Left cardiac atrium (tissue), 4 donors: ENCODE measurements at regions not wholly inside any gene's neighbourhood (a gene's known extent, or its start where the extent isn't known, plus 50 kb on each side); places are given as distances from the start of the nearest gene placed in this dataset.
A peak's percentile ranks its signal among the peaks of the same experiment; 100 is the strongest.
"Not testable (repeated sequence)": the region's sequence is repeated elsewhere in the genome, so short reads cannot be mapped to it uniquely, and the experiment has no call there.

Source experiments
- ATAC-seq, 2 donors: fragments of 200-7000 bp; cut with Tn5 transposase; one replicate each; pipeline ENCODE4 v1.9.1; 2020; ENCODE audit warnings: mild to moderate bottlenecking in 2 of 2, moderate library complexity in 2 of 2
- DNase-seq: peaks from one replicate; pipeline ENCODE4 v3.0.0-alpha.2; 2020
- intact Hi-C, 2 donors: fragments of 100-400 bp; cut with DNase I; formaldehyde crosslinking; loops; one replicate each; pipeline versions ENCODE4 v1.14.1 to v1.15.1; 2022 to 2023
- donor health status: DM: no; HTN: yes; CAD: no.
- donor health status: DM: no; HTN: yes; CAD: no; lungs with severe emphysema.
- donor health status: DM: yes; HTN: yes; CAD: no.
- donor health status: Dilated cardiomyopathy.

- ATAC-seq, DNase-seq, intact Hi-C loops: not testable (repeated sequence)
Observed at GRCh38 chr9:66152406-66152805, 415.5 kb downstream of the FOXD4L4 start.

GRCh38 chr9:66153021-66153725 lies 416.2 kb downstream of the FOXD4L4 start:
- intact Hi-C loops = not testable (repeated sequence)
- ATAC-seq = peak; percentile 88 to 100
- peak; percentile 32 for DNase-seq

- intact Hi-C loops, ATAC-seq: not testable (repeated sequence)
- peak; percentile 13 for DNase-seq
Observed at GRCh38 chr9:66153971-66154691, 417.2 kb downstream of the FOXD4L4 start.

GRCh38 chr9:66182316-66182715 lies 445.4 kb downstream of the FOXD4L4 start:
- ATAC-seq, DNase-seq, intact Hi-C loops: not testable (repeated sequence)

GRCh38 chr9:66183648-66184047 lies 446.7 kb downstream of the FOXD4L4 start:
- ATAC-seq, DNase-seq, intact Hi-C loops: not testable (repeated sequence)

GRCh38 chr9:66197199-66197598 lies 460.3 kb downstream of the FOXD4L4 start:
- intact Hi-C loops, ATAC-seq, DNase-seq: not testable (repeated sequence)

GRCh38 chr9:66198421-66198820 lies 461.5 kb downstream of the FOXD4L4 start:
- ATAC-seq (peak in 1 of 2 donors; percentile 96), DNase-seq (peak; percentile 43)
- intact Hi-C loops = not testable (repeated sequence)

GRCh38 chr9:66206617-66207016 lies 469.7 kb downstream of the FOXD4L4 start:
- intact Hi-C loops, DNase-seq: not testable (repeated sequence)
- peak in 1 of 2 donors; percentile 53 for ATAC-seq

- DNase-seq, intact Hi-C loops, ATAC-seq: not testable (repeated sequence)
Observed at GRCh38 chr9:66207914-66208313, 471.0 kb downstream of the FOXD4L4 start.

GRCh38 chr9:66244763-66245162 lies 507.8 kb downstream of the FOXD4L4 start:
- DNase-seq, ATAC-seq, intact Hi-C loops: not testable (repeated sequence)

GRCh38 chr9:66245481-66245880 lies 508.5 kb downstream of the FOXD4L4 start:
- intact Hi-C loops, DNase-seq, ATAC-seq: not testable (repeated sequence)

GRCh38 chr9:66257581-66257980 lies 520.6 kb downstream of the FOXD4L4 start:
- ATAC-seq, DNase-seq, intact Hi-C loops: not testable (repeated sequence)

GRCh38 chr9:66261576-66261975 lies 524.6 kb downstream of the FOXD4L4 start:
- ATAC-seq, DNase-seq, intact Hi-C loops: not testable (repeated sequence)

- not testable (repeated sequence) for DNase-seq, ATAC-seq
Observed at GRCh38 chr9:66263621-66264020, 526.7 kb downstream of the FOXD4L4 start.

GRCh38 chr9:66264786-66265185 lies 527.8 kb downstream of the FOXD4L4 start:
- DNase-seq, intact Hi-C loops, ATAC-seq: not testable (repeated sequence)

More at GRCh38 chr9:66263621-66264020, 526.7 kb downstream of the FOXD4L4 start:
- intact Hi-C loops = not testable (repeated sequence)

- DNase-seq, ATAC-seq, intact Hi-C loops: not testable (repeated sequence)
Observed at GRCh38 chr9:66266202-66266601, 529.3 kb downstream of the FOXD4L4 start.

- DNase-seq, intact Hi-C loops, ATAC-seq: not testable (repeated sequence)
Observed at GRCh38 chr9:66266856-66267430, 530.0 kb downstream of the FOXD4L4 start.

- intact Hi-C loops, ATAC-seq: not testable (repeated sequence)
Observed at GRCh38 chr9:66267684-66268083, 530.7 kb downstream of the FOXD4L4 start.

GRCh38 chr9:66269024-66269423 lies 532.1 kb downstream of the FOXD4L4 start:
- ATAC-seq, DNase-seq, intact Hi-C loops: not testable (repeated sequence)

More at GRCh38 chr9:66267684-66268083, 530.7 kb downstream of the FOXD4L4 start:
- DNase-seq = not testable (repeated sequence)
